ENCODE measurements at regions not wholly inside any gene's neighbourhood (a gene's known extent, or its start where the extent isn't known, plus 50 kb on each side); places are given as distances from the start of the nearest gene placed in this dataset.
"Not testable (repeated sequence)": the region's sequence is repeated elsewhere in the genome, so short reads cannot be mapped to it uniquely, and the experiment has no call there.

GRCh38 chr5:143913008-143913752 is 101.2 kb downstream of the HMHB1 start:
- no peak for DNase-seq

- DNase-seq = no peak
These were observed 102.8 kb downstream of the HMHB1 start for GRCh38 chr5:143914756-143915155.

- DNase-seq = no peak
These were observed 104.5 kb downstream of the HMHB1 start for GRCh38 chr5:143916451-143916850.

- DNase-seq = no peak
These were observed 107.0 kb downstream of the HMHB1 start for GRCh38 chr5:143918961-143919360.

GRCh38 chr5:143920772-143921171 is 108.8 kb downstream of the HMHB1 start:
- DNase-seq = no peak

GRCh38 chr5:143921525-143922311 is 109.8 kb downstream of the HMHB1 start:
- DNase-seq = no peak

- no peak for DNase-seq
These were observed 110.8 kb downstream of the HMHB1 start for GRCh38 chr5:143922718-143923117.

GRCh38 chr5:143923634-143924266 is 111.8 kb downstream of the HMHB1 start:
- no peak for DNase-seq

- no peak for DNase-seq
These were observed 112.5 kb downstream of the HMHB1 start for GRCh38 chr5:143924311-143924978.

- not testable (repeated sequence) for DNase-seq
These were observed 113.0 kb downstream of the HMHB1 start for GRCh38 chr5:143924979-143925325.

GRCh38 chr5:143929486-143929885 is 117.5 kb downstream of the HMHB1 start:
- no peak for DNase-seq

- DNase-seq = no peak
These were observed 118.6 kb downstream of the HMHB1 start for GRCh38 chr5:143930561-143930960.

GRCh38 chr5:143931476-143931875 is 119.5 kb downstream of the HMHB1 start:
- no peak for DNase-seq

GRCh38 chr5:143931986-143932385 is 120.0 kb downstream of the HMHB1 start:
- no peak for DNase-seq

- no peak for DNase-seq
These were observed 120.6 kb downstream of the HMHB1 start for GRCh38 chr5:143932584-143932983.

- no peak for DNase-seq
These were observed 121.5 kb downstream of the HMHB1 start for GRCh38 chr5:143933451-143933850.

- no peak for DNase-seq
These were observed 122.9 kb downstream of the HMHB1 start for GRCh38 chr5:143934821-143935220.

- no peak for DNase-seq
These were observed 126.3 kb downstream of the HMHB1 start for GRCh38 chr5:143938230-143938629.

GRCh38 chr5:143946837-143947236 is 134.9 kb downstream of the HMHB1 start:
- no peak for DNase-seq

- no peak for DNase-seq
These were observed 135.4 kb downstream of the HMHB1 start for GRCh38 chr5:143947313-143947712.

GRCh38 chr5:143952809-143953208 is 140.8 kb downstream of the HMHB1 start:
- no peak for DNase-seq

GRCh38 chr5:143953851-143954250 is 141.9 kb downstream of the HMHB1 start:
- no peak for DNase-seq

- DNase-seq = no peak
These were observed 143.2 kb downstream of the HMHB1 start for GRCh38 chr5:143955141-143955540.

Data from hematopoietic multipotent progenitor cell treated with erythropoietin and hydrocortisone succinate and interleukin-3 and kit ligand, for 4 days (in vitro differentiated cells).